Endothelial cell of umbilical vein (primary cell): ENCODE measurements at regions not wholly inside any gene's neighbourhood (a gene's known extent, or its start where the extent isn't known, plus 50 kb on each side); places are given as distances from the start of the nearest gene placed in this dataset.

Experiments used
- EZH2 ChIP-seq: IDR thresholded peaks from 2 replicates; pipeline ENCODE4 v1.6.1; 2012; ENCODE audit warnings: borderline replicate concordance, low read depth, mild to moderate bottlenecking, moderate library complexity, low read length, inconsistent platforms; ENCODE audit not compliant: severe bottlenecking
- TF ChIP-seq, protein P1 (sequence below): IDR thresholded peaks from 2 replicates; pipeline ENCODE4 v1.6.1; 2011; ENCODE audit not compliant: insufficient read depth, insufficient read length

DNA sequence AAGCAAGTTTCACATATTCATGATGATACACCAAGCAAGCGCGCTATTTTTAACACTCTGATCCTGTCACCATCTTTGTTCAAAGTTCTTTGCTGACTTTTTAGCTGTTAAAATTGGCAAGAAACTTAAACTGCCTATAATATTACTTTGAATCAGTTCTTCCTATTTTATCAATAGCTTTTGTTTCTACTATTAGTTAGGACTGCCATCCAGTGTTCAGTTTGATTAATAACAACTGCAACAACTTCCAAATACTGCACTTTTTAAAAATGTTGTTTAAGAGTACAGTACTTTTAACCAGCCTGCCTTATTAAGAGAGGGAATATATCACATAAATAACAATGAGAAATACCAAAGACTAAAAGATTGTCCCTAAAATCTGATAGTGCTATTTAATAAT is 614.3 kb downstream of the FAM133A start:
- TF ChIP-seq EZH2: no peak
- TF ChIP-seq, protein P1, sequence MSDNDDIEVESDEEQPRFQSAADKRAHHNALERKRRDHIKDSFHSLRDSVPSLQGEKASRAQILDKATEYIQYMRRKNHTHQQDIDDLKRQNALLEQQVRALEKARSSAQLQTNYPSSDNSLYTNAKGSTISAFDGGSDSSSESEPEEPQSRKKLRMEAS: no peak
